ENCODE measurements at regions not wholly inside any gene's neighbourhood (a gene's known extent, or its start where the extent isn't known, plus 50 kb on each side); places are given as distances from the start of the nearest gene placed in this dataset.

GRCh38 chr18:27661320-27662018 lies 476.4 kb upstream of the CHST9 start:
- TF ChIP-seq, protein P1, sequence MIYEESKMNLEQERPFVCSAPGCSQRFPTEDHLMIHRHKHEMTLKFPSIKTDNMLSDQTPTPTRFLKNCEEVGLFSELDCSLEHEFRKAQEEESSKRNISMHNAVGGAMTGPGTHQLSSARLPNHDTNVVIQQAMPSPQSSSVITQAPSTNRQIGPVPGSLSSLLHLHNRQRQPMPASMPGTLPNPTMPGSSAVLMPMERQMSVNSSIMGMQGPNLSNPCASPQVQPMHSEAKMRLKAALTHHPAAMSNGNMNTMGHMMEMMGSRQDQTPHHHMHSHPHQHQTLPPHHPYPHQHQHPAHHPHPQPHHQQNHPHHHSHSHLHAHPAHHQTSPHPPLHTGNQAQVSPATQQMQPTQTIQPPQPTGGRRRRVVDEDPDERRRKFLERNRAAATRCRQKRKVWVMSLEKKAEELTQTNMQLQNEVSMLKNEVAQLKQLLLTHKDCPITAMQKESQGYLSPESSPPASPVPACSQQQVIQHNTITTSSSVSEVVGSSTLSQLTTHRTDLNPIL (CRISPR knock-in tag; IDR thresholded peaks at IDR 0.05; ENCODE audit: low read depth): no peak
- no peak for TF ChIP-seq PATZ1 (CRISPR knock-in tag; IDR thresholded peaks at IDR 0.05; ENCODE audit: borderline replicate concordance)
